ENCODE measurements at regions not wholly inside any gene's neighbourhood (a gene's known extent, or its start where the extent isn't known, plus 50 kb on each side); places are given as distances from the start of the nearest gene placed in this dataset.

DNA sequence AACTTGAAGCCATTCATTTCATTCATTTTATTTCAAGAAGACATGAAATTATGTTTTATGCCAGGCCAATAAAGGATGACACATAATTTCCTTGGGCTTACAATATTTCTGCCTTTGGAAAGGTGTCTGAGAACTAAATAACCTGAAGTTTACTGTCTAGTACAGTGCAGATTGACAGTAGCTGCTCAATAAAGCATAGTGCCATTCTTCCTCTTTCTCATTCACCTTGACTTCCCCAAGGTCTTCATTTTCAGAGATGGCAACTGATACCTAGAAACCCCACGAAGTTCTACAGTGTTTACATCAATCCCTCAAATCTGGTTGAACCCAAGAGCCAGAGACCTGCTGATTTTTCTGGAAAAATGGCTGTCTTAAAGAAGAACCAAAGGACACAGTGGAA lies 144.3 kb upstream of the SYN3 start:
- TF ChIP-seq, protein P1, sequence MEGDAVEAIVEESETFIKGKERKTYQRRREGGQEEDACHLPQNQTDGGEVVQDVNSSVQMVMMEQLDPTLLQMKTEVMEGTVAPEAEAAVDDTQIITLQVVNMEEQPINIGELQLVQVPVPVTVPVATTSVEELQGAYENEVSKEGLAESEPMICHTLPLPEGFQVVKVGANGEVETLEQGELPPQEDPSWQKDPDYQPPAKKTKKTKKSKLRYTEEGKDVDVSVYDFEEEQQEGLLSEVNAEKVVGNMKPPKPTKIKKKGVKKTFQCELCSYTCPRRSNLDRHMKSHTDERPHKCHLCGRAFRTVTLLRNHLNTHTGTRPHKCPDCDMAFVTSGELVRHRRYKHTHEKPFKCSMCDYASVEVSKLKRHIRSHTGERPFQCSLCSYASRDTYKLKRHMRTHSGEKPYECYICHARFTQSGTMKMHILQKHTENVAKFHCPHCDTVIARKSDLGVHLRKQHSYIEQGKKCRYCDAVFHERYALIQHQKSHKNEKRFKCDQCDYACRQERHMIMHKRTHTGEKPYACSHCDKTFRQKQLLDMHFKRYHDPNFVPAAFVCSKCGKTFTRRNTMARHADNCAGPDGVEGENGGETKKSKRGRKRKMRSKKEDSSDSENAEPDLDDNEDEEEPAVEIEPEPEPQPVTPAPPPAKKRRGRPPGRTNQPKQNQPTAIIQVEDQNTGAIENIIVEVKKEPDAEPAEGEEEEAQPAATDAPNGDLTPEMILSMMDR (conservative IDR thresholded peaks at IDR 0.05; ENCODE audit: low read depth, low read length) = no peak
- H3K4me3 ChIP-seq (ENCODE audit: low read length) = no peak overlapping the region
- DNase-seq (ENCODE audit: low read depth) = no peak

DNA sequence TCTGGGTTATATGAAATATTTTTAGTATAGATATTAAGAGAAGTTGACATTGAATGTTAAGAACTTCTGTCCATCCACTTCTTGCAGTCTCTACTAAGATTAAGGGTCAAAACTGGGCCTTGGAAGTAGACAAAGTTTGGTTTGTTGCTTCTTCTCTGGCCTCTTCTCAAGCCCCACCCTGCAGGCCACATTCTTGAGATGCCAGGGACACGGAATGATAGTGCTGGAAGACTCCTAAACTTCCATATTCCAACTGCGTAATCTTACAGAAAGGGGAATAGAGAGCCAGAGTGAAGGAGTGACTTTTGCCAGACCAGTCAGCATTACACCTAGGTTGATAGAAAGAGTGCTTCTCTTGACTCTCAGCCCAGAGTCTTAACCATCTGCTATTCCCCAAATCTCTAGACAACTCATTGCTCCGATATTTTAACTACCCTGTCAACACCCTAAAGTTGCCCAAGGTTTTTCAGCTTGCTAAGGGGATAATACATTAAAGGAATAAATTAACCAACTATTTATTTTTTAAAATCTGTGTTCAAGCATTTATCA lies 136.4 kb upstream of the SYN3 start:
- no peak overlapping the region for H3K4me3 ChIP-seq (ENCODE audit: low read length)
- TF ChIP-seq, protein P1 (conservative IDR thresholded peaks at IDR 0.05; ENCODE audit: low read depth, low read length) = no peak
- no peak for DNase-seq (ENCODE audit: low read depth)

DNA sequence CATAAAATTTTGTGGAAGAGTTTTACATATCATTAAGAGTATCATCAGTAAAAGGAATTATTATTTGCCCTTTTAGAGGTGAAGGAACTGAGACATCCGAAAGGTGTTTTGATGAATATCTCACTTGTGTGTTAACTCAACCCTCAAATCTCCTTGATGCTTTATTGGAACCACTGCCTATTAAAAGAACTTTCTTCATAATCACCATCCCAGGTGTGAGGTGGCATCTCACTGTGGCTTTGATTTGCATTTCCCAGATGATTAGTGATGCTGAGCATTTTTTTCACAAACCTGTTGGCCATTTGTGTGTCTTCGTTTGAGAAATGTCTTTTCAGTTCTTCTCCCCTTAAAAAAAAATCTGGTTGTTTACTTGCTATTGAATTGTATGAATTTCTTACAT lies 134.0 kb upstream of the SYN3 start:
- H3K4me3 ChIP-seq (ENCODE audit: low read length) = no peak overlapping the region
- no peak for DNase-seq (ENCODE audit: low read depth)
- TF ChIP-seq, protein P1 (conservative IDR thresholded peaks at IDR 0.05; ENCODE audit: low read depth, low read length) = no peak

DNA sequence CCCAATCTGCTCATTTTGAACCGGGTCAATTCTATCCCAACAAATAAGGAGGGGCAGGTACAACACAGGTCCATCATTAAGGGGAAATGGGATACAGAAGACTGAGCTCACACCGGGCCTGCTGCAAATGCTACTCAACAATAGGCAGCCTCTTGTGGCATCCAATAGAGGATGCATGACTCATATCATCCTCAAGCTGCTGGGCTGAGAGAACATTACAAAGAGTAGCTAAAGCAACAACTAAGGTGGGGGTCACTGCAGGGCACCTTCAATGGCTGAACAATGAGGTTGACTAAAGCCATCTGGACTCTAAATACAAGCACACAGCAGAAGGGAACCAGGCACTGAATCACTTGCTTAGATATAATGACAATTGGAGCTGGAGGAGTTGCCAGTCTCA lies 130.1 kb upstream of the SYN3 start:
- TF ChIP-seq, protein P1 (conservative IDR thresholded peaks at IDR 0.05; ENCODE audit: low read depth, low read length) = no peak
- DNase-seq (ENCODE audit: low read depth) = no peak
- no peak overlapping the region for H3K4me3 ChIP-seq (ENCODE audit: low read length)

DNA sequence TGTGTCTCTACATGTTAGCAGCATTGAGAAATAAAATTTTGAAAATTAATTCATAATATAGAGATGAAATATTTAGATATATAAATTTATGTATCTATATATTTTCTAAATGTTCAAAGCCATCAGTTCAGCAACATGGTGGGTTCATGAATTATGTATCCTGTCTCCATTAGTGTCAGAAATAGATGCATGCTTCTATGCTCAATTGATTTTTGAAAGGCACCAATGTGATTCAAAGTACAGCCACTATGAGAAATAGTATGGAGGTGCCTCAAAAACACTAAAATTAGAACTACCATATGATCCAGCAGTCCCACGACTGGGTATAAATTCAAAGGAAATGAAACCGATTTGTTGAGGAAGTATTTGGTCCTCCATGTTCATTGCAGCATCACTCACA lies 128.6 kb upstream of the SYN3 start:
- DNase-seq (ENCODE audit: low read depth) = no peak

DNA sequence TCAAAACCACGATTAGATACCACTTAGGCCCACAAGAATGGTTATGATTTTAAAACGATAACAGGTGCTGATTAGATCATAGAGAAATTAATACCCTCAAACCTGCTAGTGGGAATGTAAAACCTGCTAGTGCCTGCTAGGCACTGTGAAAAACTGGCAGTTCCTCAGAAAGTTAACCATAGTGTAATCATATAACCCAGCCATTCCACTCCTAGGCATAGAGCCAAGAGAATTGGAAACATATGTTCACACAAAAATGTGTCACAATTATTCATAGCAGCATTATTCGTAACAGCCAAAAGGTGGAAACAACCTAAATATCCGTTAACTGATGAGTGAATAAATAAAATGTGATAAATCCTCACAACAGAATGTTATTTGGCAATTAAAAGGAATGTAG lies 122.2 kb upstream of the SYN3 start:
- TF ChIP-seq, protein P1 (conservative IDR thresholded peaks at IDR 0.05; ENCODE audit: low read depth, low read length) = no peak
- H3K4me3 ChIP-seq (ENCODE audit: low read length) = no peak overlapping the region
- DNase-seq (ENCODE audit: low read depth) = no peak

More for the DNA sequence above, 128.6 kb upstream of the SYN3 start:
- H3K4me3 ChIP-seq (ENCODE audit: low read length) = no peak overlapping the region
- TF ChIP-seq, protein P1 (conservative IDR thresholded peaks at IDR 0.05; ENCODE audit: low read depth, low read length) = no peak

DNA sequence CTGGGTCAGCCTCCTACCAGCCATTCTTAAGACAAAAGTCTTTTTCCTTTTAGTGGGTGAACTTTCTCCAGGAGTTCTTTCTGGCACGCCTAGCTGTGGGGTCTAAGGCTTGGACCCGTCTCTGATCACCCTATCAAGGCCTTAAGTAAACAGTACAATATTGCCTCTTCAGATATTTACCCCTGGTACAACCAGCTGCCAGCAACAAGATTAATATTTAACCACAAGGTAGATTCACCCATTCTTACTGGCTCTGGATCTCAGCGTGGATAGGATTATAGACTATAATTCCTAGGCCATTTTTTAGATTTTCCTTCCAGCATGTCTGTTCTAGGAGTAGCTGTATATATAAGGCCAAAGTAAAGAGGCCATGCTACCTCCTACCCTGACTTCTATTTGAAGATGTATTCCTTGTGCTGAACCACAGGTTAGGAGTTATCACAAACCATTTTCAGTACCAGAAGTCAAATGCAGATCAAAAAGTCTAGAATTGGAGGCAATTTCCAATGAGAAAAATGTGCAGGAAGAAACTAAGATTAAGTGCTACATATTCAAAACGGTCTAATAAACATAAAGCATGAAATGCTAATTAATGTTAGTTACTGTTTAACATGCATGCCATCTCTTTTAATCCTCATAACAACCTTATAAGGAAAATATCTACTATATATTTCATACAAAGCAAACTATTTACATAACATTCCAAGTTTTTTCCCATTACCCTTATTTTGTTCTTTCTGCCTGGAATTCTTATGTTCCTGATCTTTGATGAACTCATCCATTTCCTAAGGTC lies 110.0 kb upstream of the SYN3 start:
- DNase-seq (ENCODE audit: low read depth) = no peak
- H3K4me3 ChIP-seq (ENCODE audit: low read length) = no peak overlapping the region
- TF ChIP-seq, protein P1 (conservative IDR thresholded peaks at IDR 0.05; ENCODE audit: low read depth, low read length) = no peak

All from retinal pigment epithelial cell (primary cell).